DND-41 (cell line): ENCODE measurements at regions not wholly inside any gene's neighbourhood (a gene's known extent, or its start where the extent isn't known, plus 50 kb on each side); places are given as distances from the start of the nearest gene placed in this dataset.

Experiments
- ATAC-seq: fragments of 200-7000 bp; cut with Tn5 transposase; 3 replicates; pipeline ENCODE4 v1.9.1; 2021; ENCODE audit warnings: low read depth; ENCODE audit not compliant: insufficient read depth
- DNase-seq: peaks from one replicate; pipeline ENCODE4 v3.0.0-alpha.2; 2020
- H2AFZ ChIP-seq: 2 replicates; pipeline ENCODE4 v1.6.0; 2012; ENCODE audit warnings: low read depth, low read length
- H3K27ac ChIP-seq: 2 replicates; pipeline ENCODE4 v1.5.1; 2012; ENCODE audit warnings: low read length, inconsistent platforms
- H3K27me3 ChIP-seq: fragments of 200-600 bp; sonication (generic); 2 replicates; pipeline ENCODE4 v1.6.0; 2012; ENCODE audit warnings: low read length, mild to moderate bottlenecking, inconsistent platforms; ENCODE audit not compliant: insufficient read depth, poor library complexity
- H3K36me3 ChIP-seq: 2 replicates; pipeline ENCODE4 v1.5.1; 2012; ENCODE audit warnings: low read length, inconsistent platforms; ENCODE audit not compliant: insufficient read depth
- H3K4me1 ChIP-seq: 2 replicates; pipeline ENCODE4 v1.5.1; 2012; ENCODE audit warnings: mild to moderate bottlenecking, low read length; ENCODE audit not compliant: insufficient read depth
- H3K4me2 ChIP-seq: 2 replicates; pipeline ENCODE4 v1.6.0; 2012; ENCODE audit warnings: mild to moderate bottlenecking, moderate library complexity, low read length, inconsistent platforms; ENCODE audit not compliant: insufficient read depth
- H3K4me3 ChIP-seq, 2 experiments: fragments of 200-600 bp in 1 of 2; shearing (Covaris generic) in 1 of 2; 2 replicates each; pipeline ENCODE4 v1.5.1; 2012 to 2016; ENCODE audit warnings: inconsistent platforms in 2 of 2, low read length in 2 of 2, mild to moderate bottlenecking in 2 of 2, low read depth in 1 of 2, moderate library complexity in 1 of 2
- H3K79me2 ChIP-seq: 2 replicates; pipeline ENCODE4 v1.6.0; 2012; ENCODE audit warnings: low read length, inconsistent platforms; ENCODE audit not compliant: insufficient read depth
- H3K9ac ChIP-seq: 2 replicates; pipeline ENCODE4 v1.6.0; 2012; ENCODE audit warnings: low read depth, mild to moderate bottlenecking, inconsistent platforms, low read length, moderate library complexity
- H3K9me3 ChIP-seq: 2 replicates; pipeline ENCODE4 v1.5.1; 2012; ENCODE audit warnings: low read length, moderate library complexity, mild to moderate bottlenecking, inconsistent platforms; ENCODE audit not compliant: insufficient read depth, severe bottlenecking
- H4K20me1 ChIP-seq: 2 replicates; pipeline ENCODE4 v1.6.0; 2012; ENCODE audit warnings: low read length; ENCODE audit not compliant: insufficient read depth
- EZH2 ChIP-seq: IDR thresholded peaks from 3 replicates; pipeline ENCODE4 v1.6.1; 2012; ENCODE audit warnings: borderline replicate concordance, low read depth, mild to moderate bottlenecking, moderate library complexity, low read length, inconsistent platforms; ENCODE audit not compliant: severe bottlenecking
- TF ChIP-seq, protein P1 (sequence below): IDR thresholded peaks from 2 replicates; pipeline ENCODE4 v1.5.1; 2012; ENCODE audit warnings: borderline replicate concordance, low read length, moderate library complexity, mild to moderate bottlenecking; ENCODE audit not compliant: poor library complexity, severe bottlenecking; ENCODE audit errors: extremely low read depth

DNA sequence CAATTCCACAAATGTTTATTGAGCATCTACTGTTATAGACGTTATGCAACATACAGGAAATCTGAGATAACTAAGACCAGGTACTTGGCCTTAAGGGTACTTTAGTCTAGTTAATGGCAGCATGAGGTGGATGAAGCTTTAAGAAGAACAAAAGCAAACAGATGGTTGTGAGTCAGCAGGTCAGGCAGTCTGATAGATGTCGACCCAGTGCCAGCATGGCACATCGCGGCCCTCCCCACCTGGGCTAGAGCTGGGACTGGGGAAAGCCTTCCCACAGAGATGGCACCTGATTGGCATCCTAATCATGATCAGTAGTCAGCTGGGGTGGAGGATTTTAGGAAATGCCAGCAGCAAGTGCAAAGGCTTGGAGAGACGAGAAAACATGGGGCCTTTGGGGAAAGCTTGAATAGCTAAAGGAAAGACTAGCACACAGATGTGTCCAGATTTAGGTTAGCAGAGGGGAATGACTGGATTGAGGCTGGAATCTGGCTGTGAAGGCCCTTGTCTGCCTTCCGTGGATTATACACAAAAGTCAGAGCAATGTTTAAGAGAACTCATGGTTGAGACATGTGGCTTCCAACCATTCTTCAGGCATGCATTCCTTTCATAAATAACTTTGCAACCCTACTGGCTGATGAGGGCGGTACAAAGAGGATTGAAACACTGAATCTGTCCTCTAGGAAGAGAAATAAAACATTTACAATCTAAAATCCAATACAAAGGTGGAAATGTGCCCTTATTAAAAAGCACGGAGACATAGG, 395.4 kb upstream of the WWC1 start:
- no peaks in the 10 kb centered on the region for H4K20me1 ChIP-seq
- no peaks in the 10 kb centered on the region for H3K36me3 ChIP-seq
- DNase-seq (no peak), ATAC-seq (no peak)
- TF ChIP-seq EZH2 = no peak
- TF ChIP-seq, protein P1, sequence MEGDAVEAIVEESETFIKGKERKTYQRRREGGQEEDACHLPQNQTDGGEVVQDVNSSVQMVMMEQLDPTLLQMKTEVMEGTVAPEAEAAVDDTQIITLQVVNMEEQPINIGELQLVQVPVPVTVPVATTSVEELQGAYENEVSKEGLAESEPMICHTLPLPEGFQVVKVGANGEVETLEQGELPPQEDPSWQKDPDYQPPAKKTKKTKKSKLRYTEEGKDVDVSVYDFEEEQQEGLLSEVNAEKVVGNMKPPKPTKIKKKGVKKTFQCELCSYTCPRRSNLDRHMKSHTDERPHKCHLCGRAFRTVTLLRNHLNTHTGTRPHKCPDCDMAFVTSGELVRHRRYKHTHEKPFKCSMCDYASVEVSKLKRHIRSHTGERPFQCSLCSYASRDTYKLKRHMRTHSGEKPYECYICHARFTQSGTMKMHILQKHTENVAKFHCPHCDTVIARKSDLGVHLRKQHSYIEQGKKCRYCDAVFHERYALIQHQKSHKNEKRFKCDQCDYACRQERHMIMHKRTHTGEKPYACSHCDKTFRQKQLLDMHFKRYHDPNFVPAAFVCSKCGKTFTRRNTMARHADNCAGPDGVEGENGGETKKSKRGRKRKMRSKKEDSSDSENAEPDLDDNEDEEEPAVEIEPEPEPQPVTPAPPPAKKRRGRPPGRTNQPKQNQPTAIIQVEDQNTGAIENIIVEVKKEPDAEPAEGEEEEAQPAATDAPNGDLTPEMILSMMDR = no peak
- H3K9me3 ChIP-seq = no peaks in the 10 kb centered on the region
- H3K4me1 ChIP-seq = no peaks in the 10 kb centered on the region
- no peak overlapping the region for H3K9ac ChIP-seq
- no peaks in the 10 kb centered on the region for H3K79me2 ChIP-seq
- H3K4me3 ChIP-seq = no peak overlapping the region
- no peak overlapping the region for H2AFZ ChIP-seq
- H3K4me2 ChIP-seq = no peak overlapping the region
- no peak overlapping the region for H3K27ac ChIP-seq
- H3K27me3 ChIP-seq = no peaks in the 10 kb centered on the region

DNA sequence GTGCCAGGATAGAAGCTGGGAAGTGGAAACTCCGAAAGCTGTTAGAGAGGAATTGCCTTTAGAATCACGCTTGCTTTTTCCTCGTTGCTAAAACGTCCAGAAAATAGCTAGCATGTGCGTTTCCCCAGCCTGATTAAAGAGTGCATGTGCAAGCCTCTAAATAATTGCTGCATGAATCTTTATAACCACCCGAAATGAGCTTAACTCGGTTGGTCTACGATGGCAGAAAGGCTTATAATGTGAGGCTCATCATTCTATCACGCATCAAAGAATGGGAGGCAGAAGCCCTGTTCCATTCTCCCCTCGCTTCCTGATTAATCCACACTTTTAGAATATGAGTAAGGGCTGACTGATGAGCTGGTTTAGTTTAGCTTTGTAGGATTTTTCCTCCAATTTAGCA, 394.6 kb upstream of the WWC1 start:
- Histone ChIP-seq H3K4me1 (no peaks in the 10 kb centered on the region), H3K9me3 (no peaks in the 10 kb centered on the region), H3K79me2 (no peaks in the 10 kb centered on the region), H3K36me3 (no peaks in the 10 kb centered on the region), H3K27ac (no peak overlapping the region), H3K27me3 (no peaks in the 10 kb centered on the region), H3K4me3 (no peak overlapping the region), H3K4me2 (no peak overlapping the region), H3K9ac (no peak overlapping the region), H4K20me1 (no peaks in the 10 kb centered on the region), H2AFZ (no peak overlapping the region)
- DNase-seq (no peak), ATAC-seq (no peak)
- TF ChIP-seq, protein P1 = no peak
- TF ChIP-seq EZH2 = no peak

DNA sequence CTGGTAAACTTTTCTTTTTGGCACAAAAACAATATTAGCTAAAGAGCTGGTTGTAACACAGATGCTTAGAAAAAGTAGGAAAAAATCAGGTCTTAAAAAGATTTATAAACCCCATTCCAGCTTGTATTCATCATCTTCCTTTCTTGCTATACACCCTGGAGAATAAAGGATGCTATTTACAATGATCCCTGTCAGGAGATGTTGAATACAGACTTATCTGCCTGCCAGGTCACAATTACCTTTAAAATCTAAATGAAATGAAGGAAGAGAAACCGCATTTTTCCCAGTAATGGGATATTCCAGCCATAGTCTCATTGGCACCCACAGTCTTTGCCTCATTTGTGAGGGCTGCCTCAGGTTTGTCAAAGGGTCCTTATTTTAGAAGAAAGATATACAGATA, 394.1 kb upstream of the WWC1 start:
- Histone ChIP-seq H3K27ac (no peak overlapping the region), H3K9me3 (no peaks in the 10 kb centered on the region), H4K20me1 (no peaks in the 10 kb centered on the region), H3K4me2 (no peak overlapping the region), H3K36me3 (no peaks in the 10 kb centered on the region), H3K27me3 (no peaks in the 10 kb centered on the region), H3K4me3 (no peak overlapping the region), H3K4me1 (no peaks in the 10 kb centered on the region), H3K79me2 (no peaks in the 10 kb centered on the region), H3K9ac (no peak overlapping the region), H2AFZ (no peak overlapping the region)
- no peak for DNase-seq
- no peak for ATAC-seq
- TF ChIP-seq EZH2 = no peak
- TF ChIP-seq, protein P1 = no peak
